GM18519 (cell line): ENCODE measurements at regions not wholly inside any gene's neighbourhood (a gene's known extent, or its start where the extent isn't known, plus 50 kb on each side); places are given as distances from the start of the nearest gene placed in this dataset.
"Not testable (repeated sequence)": the region's sequence is repeated elsewhere in the genome, so short reads cannot be mapped to it uniquely, and the experiment has no call there.

ENCODE experiments used
- ATAC-seq: cut with Tn5 transposase; IDR thresholded peaks from one replicate; pipeline ENCODE4 v1.9.1; 2021; ENCODE audit warnings: mild to moderate bottlenecking, moderate library complexity; ENCODE audit not compliant: unreplicated experiment, low FRiP score

DNA sequence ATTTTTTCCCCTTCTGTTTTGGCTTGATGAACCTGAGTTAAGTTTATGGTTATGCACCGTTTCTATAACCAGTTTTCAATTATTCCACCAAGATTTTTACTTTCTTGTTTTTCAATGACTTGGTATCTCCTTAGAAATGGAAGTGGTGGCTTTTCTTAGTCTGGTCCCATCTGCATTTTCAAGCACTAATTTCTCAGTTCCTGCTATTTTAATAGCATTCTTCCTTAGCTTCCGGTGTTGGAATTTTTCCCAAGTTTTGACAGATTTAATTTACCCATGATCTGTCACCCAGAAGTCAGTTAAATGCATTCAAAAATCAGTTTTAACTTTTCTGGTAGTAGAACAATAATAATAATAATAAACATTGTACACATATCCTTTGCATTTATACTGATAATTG, 184.6 kb upstream of the OLFM3 start:
- no peak for ATAC-seq

DNA sequence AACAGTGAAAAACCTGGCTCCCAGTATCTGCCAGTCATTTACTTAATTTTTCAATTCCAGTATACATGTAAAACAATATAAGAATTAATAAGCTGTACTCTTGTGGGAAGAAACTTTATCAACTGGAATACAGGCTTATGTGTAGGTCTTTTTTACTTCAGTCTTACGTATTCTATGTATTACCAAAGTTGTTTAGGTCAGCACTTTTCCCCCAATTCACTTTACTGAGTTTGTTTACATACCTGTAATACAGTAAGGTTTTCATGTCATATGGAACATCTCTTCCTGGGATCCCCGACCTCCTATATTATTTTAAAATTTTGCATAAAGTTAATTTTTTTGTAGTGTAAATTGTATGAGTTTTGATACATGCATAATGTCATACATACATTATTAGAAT, 181.8 kb upstream of the OLFM3 start:
- no peak for ATAC-seq

GRCh38 chr1:102174259-102174863, 177.6 kb upstream of the OLFM3 start:
- peak; percentile 69 for ATAC-seq

DNA sequence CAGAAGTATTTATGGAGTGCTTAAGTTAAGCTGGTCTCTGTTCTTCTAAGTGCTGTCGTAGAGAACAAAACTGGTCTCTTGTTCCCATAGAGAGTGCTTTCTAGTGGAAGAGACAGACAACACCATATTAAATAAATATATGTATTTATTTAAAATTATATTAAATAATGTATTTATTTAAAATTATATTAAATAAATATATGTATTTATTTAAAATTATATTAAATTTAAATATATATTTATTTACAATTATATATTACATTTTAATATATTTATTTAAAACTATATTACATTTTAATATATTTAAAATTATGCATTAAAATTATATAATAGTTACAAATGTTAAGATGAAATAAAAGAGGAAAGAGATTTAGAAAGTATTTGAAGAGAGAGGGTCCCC, 175.5 kb upstream of the OLFM3 start:
- ATAC-seq, result no peak

- ATAC-seq, result no peak
These were observed 167.1 kb upstream of the OLFM3 start for GRCh38 chr1:102163799-102164198.

GRCh38 chr1:102151242-102151641, 154.5 kb upstream of the OLFM3 start:
- no peak for ATAC-seq

DNA sequence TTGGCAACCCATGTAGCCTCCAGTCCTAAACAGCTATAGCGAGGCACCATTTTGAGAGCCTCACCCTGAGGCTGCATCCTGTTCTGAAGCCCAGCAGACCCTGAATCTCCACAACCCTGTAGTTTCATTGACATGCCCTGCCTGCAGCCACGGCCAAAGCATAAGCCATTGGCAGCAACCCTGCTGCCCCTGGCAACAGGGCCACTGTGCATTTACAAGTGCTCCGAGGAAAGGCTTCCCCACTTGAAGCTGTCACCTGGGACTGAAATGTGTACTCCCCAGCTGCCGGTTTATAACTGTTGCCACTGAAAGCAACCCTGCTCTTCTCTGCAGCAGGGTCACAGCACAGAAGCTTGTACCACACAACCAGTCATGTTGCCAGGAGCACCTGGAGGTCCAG, 124.2 kb upstream of the OLFM3 start:
- no peak for ATAC-seq

GRCh38 chr1:102118150-102118549, 121.4 kb upstream of the OLFM3 start:
- no peak for ATAC-seq

- ATAC-seq, result no peak
These were observed 113.9 kb upstream of the OLFM3 start for GRCh38 chr1:102110586-102110985.

- not testable (repeated sequence) for ATAC-seq
These were observed 112.8 kb upstream of the OLFM3 start for GRCh38 chr1:102109493-102109892.

DNA sequence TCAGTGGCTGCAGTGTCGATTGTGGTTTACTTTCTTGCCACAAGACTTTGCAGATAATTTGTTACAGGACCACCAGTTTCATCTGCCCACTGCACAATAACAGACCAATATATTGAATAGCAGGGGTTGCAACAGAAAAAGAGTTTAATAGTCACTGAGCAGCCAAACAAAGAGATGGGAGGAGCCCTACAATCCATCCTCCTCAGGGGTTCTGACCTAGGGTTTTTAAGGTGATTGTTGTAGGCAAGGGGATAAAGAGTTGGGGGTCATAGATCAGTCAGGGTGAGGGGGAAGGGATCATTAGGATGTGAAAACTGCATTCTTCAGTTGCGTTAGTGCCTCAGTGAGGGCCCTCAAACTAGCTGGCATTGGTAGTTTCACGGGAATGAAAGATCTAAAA, 110.7 kb upstream of the OLFM3 start:
- no peak for ATAC-seq

GRCh38 chr1:102105931-102106550, 109.3 kb upstream of the OLFM3 start:
- no peak for ATAC-seq

DNA sequence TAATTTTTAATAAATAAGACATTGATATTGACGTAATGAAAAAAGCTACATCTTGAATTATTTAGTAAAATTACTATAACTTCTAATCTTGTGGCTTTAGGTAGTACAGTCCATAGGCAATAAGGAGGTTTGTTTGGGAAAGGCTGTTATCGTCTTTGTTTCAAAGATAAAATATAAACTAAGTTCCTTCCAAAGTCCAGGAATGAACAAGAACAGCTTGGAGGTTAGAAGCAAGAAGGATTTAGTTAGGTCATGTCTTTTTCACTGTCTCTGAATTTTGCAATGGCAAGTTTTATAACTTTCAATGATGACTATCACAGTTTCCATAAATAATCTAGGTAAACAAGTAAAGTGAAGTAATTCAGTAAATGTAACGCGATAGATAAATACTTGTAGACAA, 106.9 kb upstream of the OLFM3 start:
- no peak for ATAC-seq

GRCh38 chr1:102102276-102102780, 105.6 kb upstream of the OLFM3 start:
- no peak for ATAC-seq

GRCh38 chr1:102100666-102101065, 103.9 kb upstream of the OLFM3 start:
- no peak for ATAC-seq

GRCh38 chr1:102099916-102100315, 103.2 kb upstream of the OLFM3 start:
- no peak for ATAC-seq

DNA sequence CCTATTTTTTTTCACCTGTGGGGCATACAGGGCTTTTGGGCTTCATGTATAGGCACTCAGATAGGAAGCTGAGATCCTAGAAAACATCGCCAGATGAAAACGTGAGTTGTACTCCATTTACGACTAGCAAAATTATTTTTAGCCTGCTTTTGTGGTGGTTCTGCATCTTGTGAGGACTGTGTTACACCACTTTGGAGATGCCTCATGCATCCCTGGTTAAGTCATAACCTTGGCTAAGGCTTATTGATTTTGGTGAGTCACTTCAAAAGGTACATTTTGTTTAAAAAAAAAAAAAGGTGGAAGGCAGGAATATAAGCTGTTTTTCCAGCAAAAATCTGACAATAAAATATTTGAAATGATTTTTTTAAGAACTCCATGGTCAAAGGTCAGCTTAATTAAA, 101.8 kb upstream of the OLFM3 start:
- ATAC-seq, result no peak

- ATAC-seq, result no peak
These were observed 101.4 kb upstream of the OLFM3 start for GRCh38 chr1:102098081-102098480.

- no peak for ATAC-seq
These were observed 100.7 kb upstream of the OLFM3 start for GRCh38 chr1:102097451-102097850.

- no peak for ATAC-seq
These were observed 99.4 kb upstream of the OLFM3 start for GRCh38 chr1:102096162-102096561.

GRCh38 chr1:102089791-102090190, 93.1 kb upstream of the OLFM3 start:
- no peak for ATAC-seq

DNA sequence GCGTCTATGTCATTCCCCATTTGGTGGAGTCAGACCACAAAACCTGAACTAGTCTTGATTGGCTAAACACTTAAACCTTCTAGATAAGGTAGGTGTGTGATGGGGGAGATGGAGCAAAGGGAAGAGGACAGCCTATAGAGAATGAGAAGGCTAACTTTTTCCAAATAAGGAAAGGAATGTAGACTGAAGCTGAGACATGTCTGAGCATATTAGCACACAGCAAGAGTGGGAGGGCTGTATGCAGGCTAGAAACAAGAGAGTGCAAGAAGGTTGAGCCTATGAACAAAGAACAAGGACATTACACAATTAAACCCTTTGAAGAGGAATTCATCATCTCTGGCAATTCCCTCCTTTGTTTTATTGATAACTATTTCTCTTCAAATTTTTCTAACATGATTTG, 89.2 kb upstream of the OLFM3 start:
- ATAC-seq, result no peak
